CD4-positive, alpha-beta T cell treated with Interleukin-6 for 4 hours (primary cell): ENCODE measurements at regions not wholly inside any gene's neighbourhood (a gene's known extent, or its start where the extent isn't known, plus 50 kb on each side); places are given as distances from the start of the nearest gene placed in this dataset.
"Not testable (repeated sequence)": the region's sequence is repeated elsewhere in the genome, so short reads cannot be mapped to it uniquely, and the experiment has no call there.

Source experiments
- DNase-seq: peaks from one replicate; pipeline ENCODE4 v3.0.0-alpha.2; 2020; ENCODE audit warnings: mixed read lengths

DNA sequence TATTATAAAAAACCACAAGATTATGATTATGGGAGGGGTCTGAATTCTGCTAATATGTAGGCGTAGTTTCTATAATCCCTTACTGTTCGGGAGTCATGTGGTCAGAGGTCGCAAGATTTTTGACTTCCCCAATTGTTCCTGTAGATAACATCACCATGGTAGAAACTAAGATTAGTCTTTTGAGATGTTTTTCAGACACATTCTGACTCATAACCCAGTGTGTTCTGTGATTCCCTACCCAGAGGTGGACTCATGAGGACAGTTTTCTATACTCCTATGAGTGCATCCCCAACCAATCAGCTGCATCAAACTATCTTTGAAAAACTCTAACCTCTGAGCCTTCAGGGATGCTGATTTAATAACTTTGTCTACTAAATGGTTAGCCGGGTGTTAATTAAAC is 175.5 kb downstream of the RFPL4B start:
- DNase-seq = no peak

DNA sequence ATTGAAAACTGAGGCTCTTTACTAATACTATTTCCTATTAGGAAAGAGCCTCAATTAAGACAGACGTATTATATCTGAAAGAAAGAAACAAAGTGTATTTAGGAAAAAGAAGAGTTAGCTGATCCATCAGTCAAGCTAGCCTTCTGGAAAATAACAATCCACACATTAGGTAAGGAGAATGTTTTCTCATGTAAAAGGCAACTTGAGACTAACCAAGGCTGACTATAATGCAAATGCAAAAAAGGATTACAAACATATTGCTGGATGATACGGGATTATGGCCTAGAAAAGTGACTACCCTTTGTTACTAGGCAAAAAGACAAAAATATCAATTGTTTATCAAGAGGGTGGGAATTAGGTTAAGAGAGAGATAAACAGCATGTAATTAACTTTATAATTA is 176.9 kb downstream of the RFPL4B start:
- no peak for DNase-seq

DNA sequence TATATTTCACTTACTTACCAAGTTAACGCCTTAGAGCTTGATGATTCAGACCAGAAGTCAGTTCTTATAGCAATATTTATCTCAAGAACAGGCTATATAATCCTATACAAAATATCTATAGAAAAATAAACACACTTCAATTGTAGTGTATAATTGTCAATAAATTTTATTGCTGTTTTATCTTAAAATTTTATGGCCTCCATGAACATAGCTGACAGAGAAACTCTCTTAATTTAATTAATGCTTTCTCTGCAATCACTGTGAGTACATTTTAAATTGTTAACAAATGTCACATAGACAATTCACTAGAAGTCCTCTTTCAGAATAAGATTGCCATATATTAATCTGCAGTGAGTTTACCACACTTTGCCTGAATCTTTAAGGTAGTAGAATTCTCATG is 178.6 kb downstream of the RFPL4B start:
- DNase-seq = no peak

DNA sequence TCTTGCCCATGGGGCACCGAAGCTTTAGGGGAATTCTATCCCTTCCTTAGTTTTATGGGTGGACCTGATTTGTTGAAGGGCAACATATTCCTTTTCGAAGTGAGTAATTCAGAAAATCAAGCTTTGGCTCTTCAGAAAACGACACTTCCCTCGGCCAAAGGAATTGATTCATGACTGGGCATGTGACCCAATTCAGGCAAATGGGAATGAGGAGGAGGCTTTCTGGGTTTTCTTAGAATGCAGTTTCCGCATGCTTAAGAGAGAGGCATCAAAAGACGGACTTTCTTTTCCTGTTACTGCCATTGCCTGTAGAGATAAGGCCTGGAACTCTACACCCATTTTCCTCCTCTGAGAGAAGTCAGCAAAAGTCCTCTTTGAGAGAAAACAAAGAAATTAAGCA is 179.5 kb downstream of the RFPL4B start:
- DNase-seq = no peak

DNA sequence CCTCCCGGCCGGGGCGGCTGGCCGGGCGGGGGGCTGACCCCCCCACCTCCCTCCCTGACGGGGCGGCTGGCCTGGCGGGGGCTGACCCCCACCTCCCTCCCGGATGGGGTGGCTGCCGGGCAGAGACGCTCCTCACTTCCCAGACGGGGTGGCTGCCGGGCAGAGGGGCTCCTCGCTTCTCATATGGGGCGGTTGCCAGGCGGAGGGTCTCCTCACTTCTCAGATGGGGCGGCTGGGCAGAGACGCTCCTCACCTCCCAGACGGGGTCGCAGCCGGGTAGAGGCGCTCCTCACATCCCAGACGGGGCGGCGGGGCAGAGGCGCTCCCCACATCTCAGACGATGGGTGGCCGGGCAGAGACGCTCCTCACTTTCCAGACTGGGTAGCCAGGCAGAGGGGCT is 181.2 kb downstream of the RFPL4B start:
- DNase-seq = not testable (repeated sequence)

DNA sequence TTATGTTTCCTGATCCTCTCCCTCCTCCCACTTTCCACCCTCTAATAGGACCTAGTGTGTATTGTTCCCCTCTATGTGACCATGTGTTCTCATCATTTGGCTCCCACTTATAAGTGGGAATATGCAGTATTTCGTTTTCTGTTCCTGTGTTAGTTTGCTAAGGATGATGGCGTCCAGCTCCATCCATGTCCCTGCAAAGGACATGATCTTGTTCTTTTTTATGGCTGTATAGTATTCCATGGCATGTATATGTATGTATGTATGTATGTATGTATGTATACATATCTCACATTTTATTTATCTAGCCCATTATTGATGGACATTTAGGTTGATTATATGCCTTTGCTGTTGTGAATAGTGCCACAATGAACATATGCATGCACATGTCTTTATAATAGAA is 188.7 kb downstream of the RFPL4B start:
- no peak for DNase-seq

DNA sequence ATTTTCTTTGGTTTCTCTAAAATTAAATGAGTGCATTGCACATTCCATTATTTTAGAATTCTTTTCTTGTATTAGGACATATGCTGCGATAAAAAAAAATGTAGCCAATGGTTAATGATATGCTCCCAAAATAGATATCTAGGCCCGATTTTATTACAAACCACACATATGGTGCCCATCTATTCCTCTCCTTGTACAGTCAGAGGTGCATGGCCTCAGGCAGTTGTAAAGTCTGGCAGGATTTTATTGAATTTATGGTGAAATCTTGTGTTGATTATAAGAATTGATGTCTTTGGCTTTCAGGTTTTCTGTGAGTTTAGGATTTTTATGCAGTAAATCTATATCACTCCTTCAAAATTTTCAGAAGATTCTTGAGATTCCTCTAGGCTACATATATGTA is 192.2 kb downstream of the RFPL4B start:
- DNase-seq = no peak

DNA sequence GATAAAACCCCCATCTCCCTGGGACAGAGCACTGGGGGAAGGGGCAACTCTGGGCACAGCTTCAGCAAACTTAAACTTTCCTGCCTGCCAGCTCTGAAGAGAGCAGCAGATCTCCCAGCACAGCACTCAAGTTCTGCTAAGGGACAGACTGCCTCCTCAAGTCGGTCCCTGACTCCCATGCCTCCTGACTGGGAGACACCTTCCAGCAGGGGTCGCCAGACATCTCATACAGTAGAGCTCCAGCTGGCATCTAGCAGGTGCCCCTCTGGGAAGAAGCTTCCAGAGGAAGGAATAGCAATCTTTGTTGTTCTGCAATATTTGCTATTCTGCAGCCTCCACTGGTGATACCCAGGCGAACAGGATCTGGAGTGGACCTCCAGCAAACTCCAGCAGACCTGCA is 194.7 kb downstream of the RFPL4B start:
- not testable (repeated sequence) for DNase-seq

DNA sequence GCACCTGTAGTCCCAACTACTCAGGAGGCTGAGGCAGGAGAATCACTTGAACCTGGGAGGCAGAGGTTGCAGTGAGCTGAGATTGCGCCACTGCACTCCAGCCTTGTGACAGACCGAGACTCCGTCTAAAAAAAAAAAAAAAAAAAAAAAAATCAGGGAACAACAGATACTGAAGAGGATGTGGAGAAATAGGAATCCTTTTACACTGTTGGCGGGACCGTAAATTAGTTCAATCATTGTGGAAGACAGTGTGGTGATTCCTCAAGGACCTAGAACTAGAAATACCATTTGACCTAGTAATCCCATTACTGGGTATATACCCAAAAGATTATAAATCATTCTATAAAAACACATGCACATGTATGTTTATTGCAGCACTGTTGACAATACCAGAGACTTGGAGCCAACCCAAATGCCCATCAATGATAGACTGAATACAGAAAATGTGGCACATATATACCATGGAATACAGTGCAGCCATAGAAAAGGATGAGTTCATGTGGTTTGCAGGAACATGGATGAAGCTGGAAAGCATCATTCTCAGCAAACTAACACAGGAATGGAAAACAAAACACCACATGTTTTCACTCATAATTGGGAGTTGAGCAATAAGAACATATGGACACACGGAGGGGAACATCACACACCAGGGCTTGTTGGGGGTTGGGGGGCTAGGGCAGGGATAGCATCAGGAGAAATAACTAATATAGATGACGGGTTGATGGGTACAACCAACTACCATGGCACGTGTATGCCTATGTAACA is 200.4 kb downstream of the RFPL4B start:
- DNase-seq = not testable (repeated sequence)

DNA sequence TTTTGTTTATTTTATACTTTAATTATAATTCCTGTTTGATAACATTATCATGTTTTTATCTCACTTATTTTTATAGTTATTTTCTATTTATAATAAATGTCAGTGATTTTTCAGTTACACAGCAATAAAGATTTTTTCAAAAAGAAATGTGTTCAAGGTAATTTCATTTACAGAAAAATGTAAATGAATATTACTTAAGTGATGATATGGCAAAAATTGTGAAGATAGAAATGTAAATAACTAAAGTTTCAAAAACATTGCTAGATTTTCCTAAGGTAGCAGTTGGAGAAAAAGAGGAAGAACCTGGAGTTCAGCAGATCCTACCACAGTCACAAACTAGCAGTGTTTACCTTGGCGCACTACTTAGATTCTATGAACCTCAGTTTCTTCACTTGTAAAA is 202.6 kb downstream of the RFPL4B start:
- DNase-seq = no peak

DNA sequence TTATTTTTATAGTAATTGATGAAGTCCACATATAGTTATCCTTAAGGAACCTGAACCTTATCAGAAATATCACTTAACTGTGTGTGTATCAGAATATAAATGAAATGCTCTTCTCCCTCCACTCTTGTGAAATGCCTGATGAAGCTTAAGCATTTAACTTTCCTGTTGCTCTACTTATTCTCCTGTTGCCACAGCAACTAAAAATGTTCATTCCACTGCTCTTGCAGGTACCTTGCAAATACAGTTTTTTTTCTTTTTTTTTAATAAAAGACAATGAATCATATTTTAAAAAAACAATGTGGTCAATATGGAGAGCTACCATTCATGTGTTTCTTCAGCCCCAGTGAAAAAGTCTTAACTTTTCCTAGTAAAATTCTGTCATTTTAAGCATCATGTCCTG is 210.3 kb downstream of the RFPL4B start:
- no peak for DNase-seq

DNA sequence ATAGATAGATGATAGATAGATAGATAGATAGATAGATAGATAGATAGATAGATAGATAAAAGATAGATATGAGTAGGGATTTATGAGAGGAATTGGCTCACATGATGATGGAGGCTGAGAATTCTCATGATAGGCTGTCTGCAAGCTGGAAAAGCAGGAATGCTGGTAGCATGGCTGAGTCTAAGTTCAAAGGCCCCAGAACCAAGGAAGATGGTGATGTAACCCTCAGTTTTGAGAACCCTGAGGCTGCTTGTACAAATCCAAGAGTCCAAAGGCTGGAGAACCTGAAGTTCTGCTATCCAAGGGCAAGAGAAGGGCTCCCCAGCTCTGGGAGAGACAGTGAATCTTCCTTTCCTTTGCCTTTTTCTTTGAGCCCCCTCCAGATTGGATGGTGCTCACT is 210.8 kb downstream of the RFPL4B start:
- no peak for DNase-seq

DNA sequence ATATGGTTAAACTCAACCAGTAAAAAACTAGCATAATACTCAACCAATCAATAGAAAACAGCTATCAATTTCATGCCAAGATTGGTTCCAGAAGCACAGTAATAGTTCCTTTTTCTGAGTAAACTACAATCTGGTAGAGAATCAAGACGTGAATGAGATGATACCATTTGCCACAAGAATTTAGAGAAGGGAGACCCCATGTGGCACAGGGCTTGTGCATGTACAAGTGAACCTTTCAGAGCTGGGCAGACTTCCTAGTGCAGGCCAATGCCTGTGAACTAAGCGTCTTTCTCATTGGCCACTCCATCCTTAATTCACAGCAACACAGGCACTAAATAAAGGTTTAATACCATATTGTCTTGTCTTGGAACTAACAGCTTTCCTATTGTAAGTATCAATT is 213.5 kb downstream of the RFPL4B start:
- no peak for DNase-seq

DNA sequence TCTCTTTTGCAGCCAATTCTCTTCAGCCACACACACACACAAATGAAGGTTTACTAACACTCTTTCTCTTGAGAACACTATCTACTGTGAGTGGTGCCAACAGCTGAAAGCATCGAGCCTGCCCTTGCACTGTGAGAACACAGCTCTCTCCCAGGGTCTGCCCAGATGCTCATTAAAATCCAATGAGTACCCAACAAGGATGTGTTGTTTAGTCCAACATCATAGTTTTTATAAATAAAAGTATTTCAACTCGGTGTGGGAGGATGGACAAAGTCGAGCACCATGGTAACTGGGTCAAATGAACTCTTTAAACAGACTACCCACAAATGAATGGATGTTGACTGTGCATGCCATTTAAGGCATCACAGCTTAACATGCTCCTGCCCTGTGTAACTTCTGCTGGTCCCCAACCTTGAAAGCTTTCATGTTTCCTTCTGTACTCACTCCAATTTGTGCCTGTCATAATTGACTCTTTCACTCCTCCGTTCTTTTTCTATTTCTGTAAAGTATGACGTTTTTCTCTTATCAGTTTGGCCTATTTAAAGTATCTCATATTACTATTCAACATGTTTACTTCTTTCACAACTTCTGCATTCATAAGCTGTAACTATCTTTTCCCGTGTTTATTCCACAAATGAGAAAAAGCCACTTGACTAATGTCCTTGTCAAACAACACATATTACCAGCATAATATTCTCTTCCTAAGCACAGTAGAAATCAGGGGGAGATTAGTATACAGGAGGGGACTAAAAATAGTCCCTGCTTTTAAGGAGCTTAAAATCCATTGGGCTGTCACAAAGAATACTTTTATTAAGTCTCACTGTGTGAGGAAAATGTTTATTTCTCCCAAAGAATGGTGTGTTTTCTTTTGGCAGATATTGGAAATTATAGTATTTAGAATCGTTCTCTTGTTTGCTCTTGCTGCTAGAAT is 215.4 kb downstream of the RFPL4B start:
- DNase-seq = no peak

DNA sequence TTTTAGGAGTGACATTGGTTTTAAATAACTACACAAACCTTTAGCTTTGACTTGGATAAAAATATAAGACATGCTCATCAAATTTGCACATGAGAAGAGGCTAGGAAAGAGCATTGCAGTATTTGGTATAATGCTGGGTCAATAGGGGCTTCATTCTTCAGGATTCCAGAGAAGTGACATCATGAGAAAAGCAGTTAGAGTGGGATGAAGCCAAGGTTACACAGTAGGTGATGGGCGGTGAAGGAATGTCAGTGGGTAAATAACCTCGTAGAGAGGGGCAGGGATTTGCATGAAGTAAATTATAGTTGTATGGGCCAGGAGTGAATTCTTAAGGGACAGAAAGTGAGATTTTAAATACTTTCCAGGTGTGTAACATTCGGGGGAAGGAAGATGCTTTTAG is 216.2 kb downstream of the RFPL4B start:
- DNase-seq = no peak

DNA sequence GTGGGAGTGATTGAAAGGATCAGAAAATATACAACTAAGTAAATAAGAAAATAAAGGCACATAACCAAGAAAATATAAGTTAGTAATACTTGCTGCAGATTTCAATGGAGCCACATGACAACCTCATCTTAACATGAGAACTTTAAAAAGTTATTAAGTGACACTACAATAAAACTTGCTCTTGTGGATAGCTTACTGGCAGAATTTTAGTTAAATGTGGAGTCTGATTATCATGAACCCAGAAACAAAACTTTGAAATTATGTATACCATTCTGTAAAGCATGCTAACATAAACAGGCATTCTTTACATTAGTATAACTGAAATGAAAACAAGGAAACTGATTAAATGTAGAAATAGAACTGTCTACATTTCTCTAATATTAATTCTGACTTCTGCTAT is 220.9 kb downstream of the RFPL4B start:
- no peak for DNase-seq

DNA sequence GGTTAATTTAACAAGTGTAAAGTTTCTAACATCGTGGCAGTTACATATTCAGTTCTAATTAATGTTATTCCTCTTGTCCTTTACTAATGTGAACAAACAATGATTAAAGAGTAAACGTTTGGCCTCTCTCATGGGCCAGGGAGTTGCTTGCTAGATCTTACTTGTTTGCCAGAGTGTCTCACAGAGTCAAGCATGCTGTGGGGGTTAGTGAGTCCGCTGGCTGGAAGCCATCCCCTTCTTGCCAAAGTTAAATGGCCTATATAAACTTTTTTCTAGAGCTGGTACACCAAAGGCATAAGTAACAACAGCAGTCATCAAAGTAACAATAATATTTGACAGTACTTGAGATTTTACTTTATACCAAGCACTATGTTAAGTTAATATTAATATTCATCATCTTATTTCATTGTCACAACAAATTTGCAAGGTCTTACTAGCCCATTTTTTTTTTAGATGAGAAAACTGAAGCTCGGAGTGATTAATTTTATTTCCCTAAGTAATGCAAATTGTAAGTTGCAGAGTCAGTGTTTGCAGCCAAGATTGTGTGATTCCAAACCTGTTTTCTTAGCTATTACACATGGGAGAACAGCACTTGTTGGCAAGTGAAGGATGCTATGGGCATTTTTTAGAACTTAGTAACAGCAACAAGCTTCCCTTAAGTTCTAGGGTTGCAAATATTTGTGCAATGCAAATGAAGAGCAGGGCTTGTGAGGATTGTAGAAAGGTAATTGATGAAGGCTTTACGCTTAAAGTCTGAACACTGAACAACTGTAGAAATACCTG is 224.5 kb downstream of the RFPL4B start:
- DNase-seq = no peak

DNA sequence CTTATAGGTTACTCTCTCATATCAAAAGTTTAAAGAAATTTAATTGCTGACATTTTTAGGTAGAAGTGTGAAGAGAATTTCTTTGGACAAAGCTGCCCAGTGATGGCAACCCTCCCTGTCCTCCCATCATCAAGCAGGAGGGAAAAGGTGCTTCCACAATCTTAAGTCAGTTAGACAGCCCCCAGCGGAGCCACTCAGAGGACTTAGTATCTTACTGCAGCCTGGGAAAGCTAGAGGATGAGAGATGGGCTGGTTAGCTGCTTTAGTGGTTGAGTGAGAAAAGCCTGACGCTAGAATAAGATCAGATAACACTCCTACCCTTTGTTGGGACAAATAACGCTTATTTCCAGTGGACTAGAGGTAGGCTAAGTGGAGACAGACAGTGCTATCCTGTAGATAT is 227.1 kb downstream of the RFPL4B start:
- DNase-seq = no peak

DNA sequence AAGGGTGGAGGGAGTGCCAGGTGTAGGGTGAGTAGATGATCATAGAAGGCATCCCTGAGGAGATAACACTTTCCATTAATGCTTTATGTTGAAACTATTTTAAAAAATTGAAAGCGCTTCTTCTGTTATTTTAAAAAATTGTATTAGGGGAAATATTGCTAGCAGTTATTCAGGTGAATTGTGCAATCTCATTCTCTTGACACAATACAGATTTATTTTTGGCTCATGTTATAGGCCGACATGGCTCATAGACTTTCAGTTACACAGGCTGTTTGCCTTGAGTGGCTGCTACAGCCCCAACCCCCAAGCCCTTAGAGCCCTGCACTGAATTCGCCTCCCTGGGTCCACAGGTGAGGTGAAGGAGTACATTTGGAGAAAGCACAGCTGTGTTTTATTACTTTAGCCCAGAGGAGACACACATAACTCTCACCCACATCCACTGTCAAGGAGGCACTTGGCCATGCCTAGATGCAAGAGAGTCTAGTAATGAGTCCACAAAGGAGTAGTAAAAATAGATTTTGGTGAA is 228.2 kb downstream of the RFPL4B start:
- no peak for DNase-seq

DNA sequence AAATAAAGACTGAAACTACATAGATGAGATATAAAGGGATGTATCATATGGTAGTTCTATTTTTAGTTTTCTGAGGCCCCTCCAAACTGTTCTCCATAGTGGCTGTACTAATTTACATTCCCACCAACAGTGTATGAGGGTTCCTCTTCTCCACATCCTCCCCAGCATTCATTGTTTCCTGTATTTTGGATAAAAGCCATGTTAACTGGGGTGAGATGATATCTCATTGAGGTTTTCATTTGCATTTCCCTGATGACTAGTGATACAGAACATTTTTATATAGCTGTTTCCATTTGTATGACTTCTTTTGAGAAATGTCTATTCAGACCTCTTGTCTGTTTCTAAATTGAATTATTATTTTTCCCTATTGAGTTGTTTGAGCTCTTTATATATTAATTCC is 229.3 kb downstream of the RFPL4B start:
- no peak for DNase-seq

DNA sequence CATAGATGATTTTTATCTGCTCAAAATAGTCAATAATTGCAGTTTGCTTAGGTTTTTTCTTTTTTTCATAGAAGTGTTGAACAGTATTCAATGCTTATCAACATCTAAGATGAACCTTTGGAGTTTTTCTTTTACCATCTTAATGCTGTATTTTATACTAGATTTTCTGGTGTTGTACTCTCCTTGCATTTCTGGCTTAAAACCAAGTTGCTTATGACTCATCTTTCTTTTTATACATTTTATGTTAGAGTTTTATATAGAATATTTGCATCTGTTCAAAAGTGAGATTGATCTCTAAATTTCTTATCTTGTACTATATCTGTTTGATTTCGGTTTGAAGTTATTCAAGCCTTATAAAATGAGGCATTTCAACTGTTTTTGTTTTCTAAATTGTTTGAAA is 232.5 kb downstream of the RFPL4B start:
- no peak for DNase-seq

DNA sequence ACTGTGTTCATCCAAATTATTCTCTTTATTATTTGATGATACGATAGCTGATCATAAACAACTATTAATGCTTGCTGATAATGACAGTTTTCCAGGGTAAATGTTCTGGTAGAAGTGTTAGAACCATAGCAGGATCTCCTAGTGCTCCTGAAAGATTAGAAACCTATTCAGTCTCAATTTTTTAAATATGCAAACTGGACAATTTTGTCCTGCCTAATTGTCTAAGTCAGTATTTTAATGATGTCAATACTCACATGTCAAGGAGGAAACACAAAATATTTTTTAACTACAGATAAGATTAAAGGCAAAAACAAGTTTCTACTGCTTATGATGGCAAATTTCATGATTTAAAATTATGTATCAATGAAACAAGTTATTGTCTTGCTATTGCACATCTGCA is 233.9 kb downstream of the RFPL4B start:
- no peak for DNase-seq

DNA sequence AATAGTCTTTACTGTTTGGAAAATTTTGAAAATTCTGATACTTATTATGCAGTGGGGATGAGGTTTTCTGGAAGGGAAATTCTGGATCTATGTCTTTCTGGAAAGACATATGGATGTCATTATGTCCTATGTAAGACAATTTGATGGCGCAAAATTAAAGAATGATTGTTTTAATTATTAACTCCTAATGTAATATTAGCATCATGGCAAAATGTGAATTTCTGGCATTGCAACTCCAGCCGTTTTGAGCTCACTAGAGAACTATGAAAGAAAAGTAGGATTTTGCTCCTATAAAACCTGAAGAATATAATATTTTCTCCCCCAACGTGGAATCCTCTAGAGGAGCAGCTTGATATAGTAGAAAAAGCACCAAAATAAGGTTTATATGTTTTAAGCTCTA is 243.2 kb downstream of the RFPL4B start:
- no peak for DNase-seq
